ENCODE measurements at regions not wholly inside any gene's neighbourhood (a gene's known extent, or its start where the extent isn't known, plus 50 kb on each side); places are given as distances from the start of the nearest gene placed in this dataset.

- Mint-ChIP-seq H3K4me1 (peaks cover 4% of the 10 kb centered on the region), H3K9me3 (no peaks in the 10 kb centered on the region), H3K4me3 (no peak overlapping the region), H3K27ac (no peak overlapping the region), H3K36me3 (no peaks in the 10 kb centered on the region)
- ATAC-seq (no peak), DNase-seq (ENCODE audit: low spot score in 2 of 2) (no peak)
Measured at GRCh38 chr11:133787379-133788141, 57.8 kb downstream of the SPATA19 start.

GRCh38 chr11:133785795-133786340 is 59.4 kb downstream of the SPATA19 start:
- Mint-ChIP-seq H3K27ac (no peak overlapping the region), H3K4me3 (no peak overlapping the region), H3K4me1 (peaks cover 4% of the 10 kb centered on the region), H3K9me3 (no peaks in the 10 kb centered on the region), H3K36me3 (no peaks in the 10 kb centered on the region)
- no peak for DNase-seq (ENCODE audit: low spot score in 2 of 2)
- ATAC-seq, result no peak

GRCh38 chr11:133784359-133784758 is 61.0 kb downstream of the SPATA19 start:
- H3K27ac Mint-ChIP-seq, result no peak overlapping the region
- ATAC-seq, result no peak
- no peaks in the 10 kb centered on the region for H3K9me3 Mint-ChIP-seq

GRCh38 chr11:133782116-133782725 is 63.1 kb downstream of the SPATA19 start:
- no peaks in the 10 kb centered on the region for H3K36me3 Mint-ChIP-seq
- no peak for ATAC-seq
- no peak overlapping the region for H3K27ac Mint-ChIP-seq
- no peak overlapping the region for H3K4me3 Mint-ChIP-seq
- DNase-seq (ENCODE audit: low spot score in 2 of 2), result no peak
- H3K9me3 Mint-ChIP-seq, result no peaks in the 10 kb centered on the region
- H3K4me1 Mint-ChIP-seq, result no peaks in the 10 kb centered on the region

More at GRCh38 chr11:133784359-133784758, 61.0 kb downstream of the SPATA19 start:
- no peaks in the 10 kb centered on the region for H3K36me3 Mint-ChIP-seq
- no peak for DNase-seq (ENCODE audit: low spot score in 2 of 2)
- peaks cover 4% of the 10 kb centered on the region for H3K4me1 Mint-ChIP-seq
- no peak overlapping the region for H3K4me3 Mint-ChIP-seq

- Mint-ChIP-seq H3K27ac (no peak overlapping the region), H3K9me3 (peaks cover 6% of the 10 kb centered on the region), H3K36me3 (no peaks in the 10 kb centered on the region), H3K4me3 (no peak overlapping the region), H3K4me1 (no peaks in the 10 kb centered on the region)
- ATAC-seq (no peak), DNase-seq (ENCODE audit: low spot score in 2 of 2) (no peak)
Measured at GRCh38 chr11:133778161-133778560, 67.2 kb downstream of the SPATA19 start.

GRCh38 chr11:133776671-133777367 is 68.5 kb downstream of the SPATA19 start:
- DNase-seq (ENCODE audit: low spot score in 2 of 2) (no peak), ATAC-seq (no peak)
- Mint-ChIP-seq H3K4me1 (no peaks in the 10 kb centered on the region), H3K4me3 (no peak overlapping the region), H3K9me3 (peaks cover 6% of the 10 kb centered on the region), H3K36me3 (no peaks in the 10 kb centered on the region), H3K27ac (no peak overlapping the region)

- no peaks in the 10 kb centered on the region for H3K36me3 Mint-ChIP-seq
- ATAC-seq (no peak), DNase-seq (ENCODE audit: low spot score in 2 of 2) (no peak)
- H3K27ac Mint-ChIP-seq, result no peak overlapping the region
- no peak overlapping the region for H3K4me3 Mint-ChIP-seq
- peaks cover 9% of the 10 kb centered on the region for H3K9me3 Mint-ChIP-seq
- no peaks in the 10 kb centered on the region for H3K4me1 Mint-ChIP-seq
Measured at GRCh38 chr11:133762538-133762937, 82.8 kb downstream of the SPATA19 start.

GRCh38 chr11:133753150-133753549 is 92.2 kb downstream of the SPATA19 start:
- Mint-ChIP-seq H3K4me1 (no peaks in the 10 kb centered on the region), H3K27ac (no peak overlapping the region), H3K9me3 (peaks cover 6% of the 10 kb centered on the region), H3K4me3 (no peak overlapping the region), H3K36me3 (no peaks in the 10 kb centered on the region)
- ATAC-seq (no peak), DNase-seq (ENCODE audit: low spot score in 2 of 2) (no peak)

- Mint-ChIP-seq H3K9me3 (peaks cover 2% of the 10 kb centered on the region), H3K4me1 (no peaks in the 10 kb centered on the region), H3K4me3 (no peak overlapping the region), H3K27ac (no peak overlapping the region), H3K36me3 (no peaks in the 10 kb centered on the region)
- no peak for DNase-seq (ENCODE audit: low spot score in 2 of 2)
- no peak for ATAC-seq
Measured at GRCh38 chr11:133749841-133750240, 95.5 kb downstream of the SPATA19 start.

- no peak overlapping the region for H3K27ac Mint-ChIP-seq
- no peak for DNase-seq (ENCODE audit: low spot score in 2 of 2)
- H3K9me3 Mint-ChIP-seq, result peaks cover 2% of the 10 kb centered on the region
Measured at GRCh38 chr11:133747409-133747808, 97.9 kb downstream of the SPATA19 start.

GRCh38 chr11:133746663-133747306 is 98.5 kb downstream of the SPATA19 start:
- DNase-seq (ENCODE audit: low spot score in 2 of 2) (no peak), ATAC-seq (peak; percentile 8)
- Mint-ChIP-seq H3K4me3 (no peak overlapping the region), H3K4me1 (no peaks in the 10 kb centered on the region), H3K27ac (no peak overlapping the region), H3K36me3 (no peaks in the 10 kb centered on the region), H3K9me3 (peaks cover 2% of the 10 kb centered on the region)

More at GRCh38 chr11:133747409-133747808, 97.9 kb downstream of the SPATA19 start:
- no peak for ATAC-seq
- Mint-ChIP-seq H3K4me1 (no peaks in the 10 kb centered on the region), H3K4me3 (no peak overlapping the region), H3K36me3 (no peaks in the 10 kb centered on the region)

GRCh38 chr11:133745791-133746190 is 99.5 kb downstream of the SPATA19 start:
- Mint-ChIP-seq H3K27ac (no peak overlapping the region), H3K36me3 (no peaks in the 10 kb centered on the region), H3K4me1 (no peaks in the 10 kb centered on the region), H3K4me3 (no peak overlapping the region), H3K9me3 (peaks cover 5% of the 10 kb centered on the region)
- DNase-seq (ENCODE audit: low spot score in 2 of 2) (no peak), ATAC-seq (no peak)

GRCh38 chr11:133742353-133742752 is 103.0 kb downstream of the SPATA19 start:
- peaks cover 5% of the 10 kb centered on the region for H3K4me1 Mint-ChIP-seq
- ATAC-seq (no peak), DNase-seq (ENCODE audit: low spot score in 2 of 2) (no peak)
- peaks cover 12% of the 10 kb centered on the region for H3K9me3 Mint-ChIP-seq
- peaks cover 12% of the 10 kb centered on the region for H3K36me3 Mint-ChIP-seq
- no peak overlapping the region for H3K27ac Mint-ChIP-seq
- no peak overlapping the region for H3K4me3 Mint-ChIP-seq

GRCh38 chr11:133740963-133741362 is 104.3 kb downstream of the SPATA19 start:
- H3K27ac Mint-ChIP-seq, result no peak overlapping the region
- no peak overlapping the region for H3K4me3 Mint-ChIP-seq
- no peak for ATAC-seq
- H3K9me3 Mint-ChIP-seq, result peaks cover 12% of the 10 kb centered on the region
- peaks cover 12% of the 10 kb centered on the region for H3K36me3 Mint-ChIP-seq
- no peak for DNase-seq (ENCODE audit: low spot score in 2 of 2)
- H3K4me1 Mint-ChIP-seq, result peaks cover 5% of the 10 kb centered on the region

GRCh38 chr11:133739481-133739880 is 105.8 kb downstream of the SPATA19 start:
- Mint-ChIP-seq H3K4me3 (no peak overlapping the region), H3K9me3 (peaks cover 12% of the 10 kb centered on the region), H3K4me1 (peaks cover 5% of the 10 kb centered on the region), H3K27ac (no peak overlapping the region), H3K36me3 (peaks cover 12% of the 10 kb centered on the region)
- no peak for ATAC-seq
- no peak for DNase-seq (ENCODE audit: low spot score in 2 of 2)

All from stimulated activated effector memory CD8-positive, alpha-beta T cell treated with anti-CD3 and anti-CD28 coated beads, Interleukin-12 subunit alpha, Interleukin-12 subunit beta, amount 100 ng/mL, for 72 hours (primary cell).